ENCODE measurements at regions not wholly inside any gene's neighbourhood (a gene's known extent, or its start where the extent isn't known, plus 50 kb on each side); places are given as distances from the start of the nearest gene placed in this dataset.
A peak's percentile ranks its signal among the peaks of the same experiment; 100 is the strongest.

DNA sequence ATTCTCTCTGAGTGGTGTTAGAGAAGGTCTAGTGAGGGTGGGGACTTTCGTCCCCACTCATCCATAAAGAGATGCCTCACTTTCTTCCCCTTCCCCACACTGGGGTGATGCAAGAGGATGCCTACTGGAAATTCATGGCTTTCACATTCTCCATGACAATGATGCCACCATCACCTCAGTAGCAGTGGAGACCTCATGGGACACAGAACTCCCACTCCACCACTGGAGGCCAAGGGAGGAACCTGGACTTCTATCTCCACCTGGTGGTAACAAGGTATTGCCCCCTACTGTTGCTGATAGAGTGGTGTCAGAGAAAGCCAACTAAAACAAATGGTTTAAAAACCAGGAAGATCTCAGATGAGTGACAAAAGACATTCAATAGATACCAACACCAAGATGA lies 110.9 kb downstream of the INHBB start:
- Histone ChIP-seq H3K36me3 (ENCODE audit: insufficient read depth, low read length) (no peaks in the 10 kb centered on the region), H2AFZ (ENCODE audit: low read length) (no peak overlapping the region), H4K20me1 (ENCODE audit: insufficient read depth, low read length) (no peaks in the 10 kb centered on the region), H3K4me1 (ENCODE audit: insufficient read depth, low read length) (peaks cover 25% of the 10 kb centered on the region), H3K27me3 (ENCODE audit: insufficient read depth, low read length) (no peaks in the 10 kb centered on the region), H3K79me2 (ENCODE audit: insufficient read depth, low read length) (no peaks in the 10 kb centered on the region), H3K9me3 (ENCODE audit: low read depth, low read length) (no peaks in the 10 kb centered on the region), H3K27ac (ENCODE audit: low read depth, low read length) (no peak overlapping the region), H3K4me2 (ENCODE audit: insufficient read depth, low read length) (no peak overlapping the region), H3K4me3 (ENCODE audit: insufficient read depth, low read length) (no peak overlapping the region)
- TF ChIP-seq, protein P1, sequence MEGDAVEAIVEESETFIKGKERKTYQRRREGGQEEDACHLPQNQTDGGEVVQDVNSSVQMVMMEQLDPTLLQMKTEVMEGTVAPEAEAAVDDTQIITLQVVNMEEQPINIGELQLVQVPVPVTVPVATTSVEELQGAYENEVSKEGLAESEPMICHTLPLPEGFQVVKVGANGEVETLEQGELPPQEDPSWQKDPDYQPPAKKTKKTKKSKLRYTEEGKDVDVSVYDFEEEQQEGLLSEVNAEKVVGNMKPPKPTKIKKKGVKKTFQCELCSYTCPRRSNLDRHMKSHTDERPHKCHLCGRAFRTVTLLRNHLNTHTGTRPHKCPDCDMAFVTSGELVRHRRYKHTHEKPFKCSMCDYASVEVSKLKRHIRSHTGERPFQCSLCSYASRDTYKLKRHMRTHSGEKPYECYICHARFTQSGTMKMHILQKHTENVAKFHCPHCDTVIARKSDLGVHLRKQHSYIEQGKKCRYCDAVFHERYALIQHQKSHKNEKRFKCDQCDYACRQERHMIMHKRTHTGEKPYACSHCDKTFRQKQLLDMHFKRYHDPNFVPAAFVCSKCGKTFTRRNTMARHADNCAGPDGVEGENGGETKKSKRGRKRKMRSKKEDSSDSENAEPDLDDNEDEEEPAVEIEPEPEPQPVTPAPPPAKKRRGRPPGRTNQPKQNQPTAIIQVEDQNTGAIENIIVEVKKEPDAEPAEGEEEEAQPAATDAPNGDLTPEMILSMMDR (IDR thresholded peaks at IDR 0.05; ENCODE audit: extremely low read depth, low read depth, low read length), result no peak
- no peak for DNase-seq (ENCODE audit: insufficient read length, low spot score, missing footprints)

- TF ChIP-seq, protein P1 (IDR thresholded peaks at IDR 0.05; ENCODE audit: extremely low read depth, low read depth, low read length), result no peak
- Histone ChIP-seq H3K4me3 (ENCODE audit: insufficient read depth, low read length) (no peak overlapping the region), H3K4me1 (ENCODE audit: insufficient read depth, low read length) (peaks cover 13% of the 10 kb centered on the region), H3K27ac (ENCODE audit: low read depth, low read length) (no peak overlapping the region), H3K36me3 (ENCODE audit: insufficient read depth, low read length) (no peaks in the 10 kb centered on the region), H3K79me2 (ENCODE audit: insufficient read depth, low read length) (no peaks in the 10 kb centered on the region), H2AFZ (ENCODE audit: low read length) (no peak overlapping the region), H4K20me1 (ENCODE audit: insufficient read depth, low read length) (no peaks in the 10 kb centered on the region), H3K27me3 (ENCODE audit: insufficient read depth, low read length) (no peaks in the 10 kb centered on the region), H3K4me2 (ENCODE audit: insufficient read depth, low read length) (no peak overlapping the region), H3K9me3 (ENCODE audit: low read depth, low read length) (no peaks in the 10 kb centered on the region)
- DNase-seq (ENCODE audit: insufficient read length, low spot score, missing footprints), result no peak
These were observed 114.6 kb downstream of the INHBB start for GRCh38 chr2:120460511-120460910.

DNA sequence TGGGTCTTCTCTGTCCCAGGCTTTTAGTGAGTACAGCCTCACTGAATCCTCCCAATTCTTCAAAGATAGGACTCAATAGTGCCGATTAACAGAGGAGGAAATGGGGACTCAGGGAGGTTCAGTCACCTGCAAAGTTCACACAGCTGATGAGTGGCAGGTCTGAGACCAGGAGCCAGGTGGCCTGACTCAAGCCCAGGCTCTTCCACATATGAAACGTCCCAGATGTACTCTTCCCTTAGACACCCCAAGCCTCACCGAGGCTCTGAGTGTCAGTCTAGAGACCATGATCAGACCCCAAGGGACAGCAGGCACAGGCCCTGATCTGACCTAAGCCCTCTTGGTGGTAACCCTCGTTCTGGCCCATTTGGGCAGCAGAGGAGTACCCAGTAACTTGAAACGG lies 115.2 kb downstream of the INHBB start:
- H2AFZ ChIP-seq (ENCODE audit: low read length), result no peak overlapping the region
- H3K4me3 ChIP-seq (ENCODE audit: insufficient read depth, low read length), result no peak overlapping the region
- no peaks in the 10 kb centered on the region for H3K9me3 ChIP-seq (ENCODE audit: low read depth, low read length)
- H4K20me1 ChIP-seq (ENCODE audit: insufficient read depth, low read length), result no peaks in the 10 kb centered on the region
- TF ChIP-seq, protein P1 (IDR thresholded peaks at IDR 0.05; ENCODE audit: extremely low read depth, low read depth, low read length), result no peak
- H3K79me2 ChIP-seq (ENCODE audit: insufficient read depth, low read length), result no peaks in the 10 kb centered on the region
- peaks cover 11% of the 10 kb centered on the region for H3K4me1 ChIP-seq (ENCODE audit: insufficient read depth, low read length)
- H3K27me3 ChIP-seq (ENCODE audit: insufficient read depth, low read length), result no peaks in the 10 kb centered on the region
- H3K4me2 ChIP-seq (ENCODE audit: insufficient read depth, low read length), result no peak overlapping the region
- DNase-seq (ENCODE audit: insufficient read length, low spot score, missing footprints), result no peak
- no peaks in the 10 kb centered on the region for H3K36me3 ChIP-seq (ENCODE audit: insufficient read depth, low read length)
- H3K27ac ChIP-seq (ENCODE audit: low read depth, low read length), result no peak overlapping the region

DNA sequence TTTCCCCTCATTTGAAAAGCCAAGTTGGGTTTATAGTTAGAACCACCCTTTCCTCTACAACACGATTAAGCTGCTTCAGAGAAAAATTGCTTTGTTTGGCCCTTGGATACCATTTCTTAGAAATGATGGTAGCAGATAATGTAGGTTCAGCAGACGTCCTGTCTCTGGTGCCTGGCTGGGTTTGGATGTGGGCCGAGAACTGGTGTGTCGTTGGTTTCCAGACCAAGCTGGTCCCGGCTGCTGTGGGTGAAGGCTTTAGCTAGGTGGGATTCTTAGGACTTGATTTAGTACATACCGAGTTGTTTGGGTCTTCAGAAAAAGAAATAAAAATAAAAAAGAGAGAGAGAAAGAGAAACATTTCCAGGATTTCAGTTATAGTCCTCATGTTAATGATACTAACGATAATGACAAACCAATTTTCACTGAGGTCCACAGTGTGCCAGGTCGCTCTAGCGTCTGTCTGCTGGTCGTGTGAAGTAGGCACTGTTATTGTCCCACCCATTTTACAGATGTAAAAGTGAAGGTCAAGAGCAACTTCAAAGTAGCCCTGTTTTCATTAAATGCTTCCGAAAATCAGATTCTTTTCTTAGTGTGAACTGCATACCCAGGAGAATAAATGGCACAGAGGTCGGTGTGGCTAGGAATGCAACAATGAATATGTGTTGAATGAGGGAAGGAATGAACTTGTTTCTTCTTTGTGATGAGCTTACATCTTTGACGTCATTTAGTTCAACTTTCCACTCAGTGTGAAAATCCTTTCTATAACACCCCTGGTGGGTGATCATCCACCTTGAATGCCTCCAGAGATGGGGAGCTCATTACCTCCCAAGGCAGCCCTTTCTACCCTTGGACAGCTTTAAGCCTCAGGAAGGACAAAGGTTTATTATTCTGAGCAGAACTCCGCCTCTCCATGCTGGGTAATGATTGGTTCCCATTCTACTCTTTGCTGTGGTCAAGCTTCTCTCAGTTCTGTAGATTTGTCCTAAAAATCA lies 115.9 kb downstream of the INHBB start:
- no peak overlapping the region for H3K4me3 ChIP-seq (ENCODE audit: insufficient read depth, low read length)
- H3K9me3 ChIP-seq (ENCODE audit: low read depth, low read length), result no peaks in the 10 kb centered on the region
- no peaks in the 10 kb centered on the region for H4K20me1 ChIP-seq (ENCODE audit: insufficient read depth, low read length)
- H3K79me2 ChIP-seq (ENCODE audit: insufficient read depth, low read length), result no peaks in the 10 kb centered on the region
- no peak overlapping the region for H2AFZ ChIP-seq (ENCODE audit: low read length)
- TF ChIP-seq, protein P1 (IDR thresholded peaks at IDR 0.05; ENCODE audit: extremely low read depth, low read depth, low read length), result no peak
- DNase-seq (ENCODE audit: insufficient read length, low spot score, missing footprints), result peak; percentile 17
- peaks cover 11% of the 10 kb centered on the region for H3K4me1 ChIP-seq (ENCODE audit: insufficient read depth, low read length)
- no peak overlapping the region for H3K4me2 ChIP-seq (ENCODE audit: insufficient read depth, low read length)
- no peak overlapping the region for H3K27ac ChIP-seq (ENCODE audit: low read depth, low read length)
- no peaks in the 10 kb centered on the region for H3K27me3 ChIP-seq (ENCODE audit: insufficient read depth, low read length)
- H3K36me3 ChIP-seq (ENCODE audit: insufficient read depth, low read length), result no peaks in the 10 kb centered on the region
